ENCODE measurements at regions not wholly inside any gene's neighbourhood (a gene's known extent, or its start where the extent isn't known, plus 50 kb on each side); places are given as distances from the start of the nearest gene placed in this dataset.

DNA sequence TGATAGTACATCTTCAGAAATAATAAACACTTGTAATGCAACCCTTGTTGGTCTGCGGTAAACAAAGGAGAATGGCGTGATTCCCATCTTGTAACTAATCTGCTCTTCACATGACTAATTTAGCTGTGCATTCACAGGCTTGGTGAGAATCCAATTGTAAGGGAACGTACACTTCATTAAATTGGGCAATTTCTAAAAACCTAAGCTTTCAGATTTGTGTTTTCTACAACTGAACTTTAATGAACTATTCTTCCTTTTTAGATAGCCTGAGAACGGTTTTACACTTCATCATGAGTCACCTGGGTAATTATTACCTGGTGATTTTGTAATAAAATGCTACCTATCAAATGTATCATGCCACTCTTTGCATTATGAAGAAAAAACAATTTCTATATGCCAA, 306.9 kb downstream of the KLF5 start:
- no peak overlapping the region for H3K27ac ChIP-seq
- ChIA-PET POLR2A (ENCODE audit: low non-redundant PET) (no interaction called here), CTCF (no interaction called here)
- DNase-seq (ENCODE audit: low spot score) = peak; percentile 78
- TF ChIP-seq CTCF (conservative IDR thresholded peaks at IDR 0.05; ENCODE audit: low read depth) = no peak

- CTCF ChIA-PET = no interaction called here
- no peak overlapping the region for H3K27ac ChIP-seq
- TF ChIP-seq CTCF (conservative IDR thresholded peaks at IDR 0.05; ENCODE audit: low read depth) = no peak
- POLR2A ChIA-PET (ENCODE audit: low non-redundant PET) = no interaction called here
- peak; percentile 13 for DNase-seq (ENCODE audit: low spot score)
Observed at GRCh38 chr13:73365252-73365651, 306.4 kb downstream of the KLF5 start.

DNA sequence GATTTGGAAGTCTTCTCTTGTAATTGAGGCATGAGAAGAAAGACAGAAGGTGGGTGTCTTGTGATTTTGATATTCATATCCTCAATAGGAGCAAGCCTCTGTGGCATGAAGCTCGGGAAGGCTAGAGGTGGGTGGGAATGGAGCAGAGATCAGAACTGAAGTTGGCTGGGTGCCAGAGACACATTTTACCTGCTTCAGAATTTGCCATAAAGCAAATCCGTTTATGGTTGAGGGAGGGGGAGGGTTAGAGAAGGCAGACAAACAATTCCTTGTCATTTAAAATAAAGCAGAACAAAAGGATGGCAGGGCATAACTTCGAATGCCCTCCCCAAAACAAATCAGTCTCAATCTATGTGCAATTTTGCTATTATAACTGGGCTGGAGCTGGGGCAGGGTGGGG, 305.9 kb downstream of the KLF5 start:
- DNase-seq (ENCODE audit: low spot score) = no peak
- POLR2A ChIA-PET (ENCODE audit: low non-redundant PET) = no interaction called here
- CTCF ChIA-PET = no interaction called here
- no peak overlapping the region for H3K27ac ChIP-seq
- no peak for TF ChIP-seq CTCF (conservative IDR thresholded peaks at IDR 0.05; ENCODE audit: low read depth)

- ChIA-PET CTCF (interaction anchor here (0.7 kb wide), 1 partner anchor 100 kb away, joined by 4 read pairs; no protein-coding TSS in a partner anchor), POLR2A (ENCODE audit: low non-redundant PET) (no interaction called here)
- TF ChIP-seq CTCF (conservative IDR thresholded peaks at IDR 0.05; ENCODE audit: low read depth) = no peak
- no peak overlapping the region for H3K27ac ChIP-seq
- no peak for DNase-seq (ENCODE audit: low spot score)
Observed at GRCh38 chr13:73358606-73359095, 299.8 kb downstream of the KLF5 start.

- TF ChIP-seq CTCF (conservative IDR thresholded peaks at IDR 0.05; ENCODE audit: low read depth) = no peak
- DNase-seq (ENCODE audit: low spot score) = peak; percentile 38
- ChIA-PET CTCF (no interaction called here), POLR2A (ENCODE audit: low non-redundant PET) (no interaction called here)
- H3K27ac ChIP-seq = no peak overlapping the region
Observed at GRCh38 chr13:73355134-73355533, 296.3 kb downstream of the KLF5 start.

DNA sequence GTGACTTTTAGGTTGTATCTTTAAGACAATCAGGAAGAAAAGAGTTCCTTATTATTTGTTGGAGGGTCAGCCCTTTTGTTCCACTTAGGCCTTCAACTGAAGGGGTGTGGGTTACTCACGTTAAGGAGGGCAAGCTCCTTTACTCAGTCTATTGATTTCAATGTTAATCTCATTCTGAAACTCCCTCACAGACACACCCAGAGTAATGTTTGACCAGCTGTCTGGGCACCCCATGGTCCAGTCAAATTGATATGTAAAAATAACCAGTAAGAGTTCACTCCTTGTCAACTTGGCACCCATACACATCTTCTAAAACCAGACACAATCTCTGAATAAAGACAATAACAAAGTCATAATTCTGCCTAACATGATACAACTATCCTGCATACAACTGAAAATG, 292.9 kb downstream of the KLF5 start:
- TF ChIP-seq CTCF (conservative IDR thresholded peaks at IDR 0.05; ENCODE audit: low read depth) = no peak
- no peak overlapping the region for H3K27ac ChIP-seq
- no peak for DNase-seq (ENCODE audit: low spot score)
- POLR2A ChIA-PET (ENCODE audit: low non-redundant PET) = no interaction called here
- CTCF ChIA-PET = no interaction called here

- ChIA-PET CTCF (no interaction called here), POLR2A (ENCODE audit: low non-redundant PET) (no interaction called here)
- peak; percentile 79 for DNase-seq (ENCODE audit: low spot score)
- TF ChIP-seq CTCF (conservative IDR thresholded peaks at IDR 0.05; ENCODE audit: low read depth) = no peak
- peak overlapping the region; percentile 83 for H3K27ac ChIP-seq
Observed at GRCh38 chr13:73341748-73342147, 282.9 kb downstream of the KLF5 start.

All from RWPE1 (cell line).